Left ventricle myocardium inferior (tissue), 1 donor: ENCODE measurements at regions not wholly inside any gene's neighbourhood (a gene's known extent, or its start where the extent isn't known, plus 50 kb on each side); places are given as distances from the start of the nearest gene placed in this dataset.

Experiments used
- DNase-seq: peaks from one replicate; pipeline ENCODE4 v3.0.0-alpha.2; 2020
- H3K27ac ChIP-seq: fragments of 200-600 bp; replicated peaks from 2 replicates; pipeline ENCODE4 v1.8.0; 2021
- H3K27me3 ChIP-seq: fragments of 200-600 bp; 2 replicates; pipeline ENCODE4 v1.8.0; 2021; ENCODE audit warnings: low read depth
- H3K36me3 ChIP-seq: fragments of 200-600 bp; 2 replicates; pipeline ENCODE4 v1.8.0; 2021
- H3K4me1 ChIP-seq: fragments of 200-600 bp; 2 replicates; pipeline ENCODE4 v1.8.0; 2021
- H3K4me3 ChIP-seq: fragments of 200-600 bp; 2 replicates; pipeline ENCODE4 v1.8.0; 2021; ENCODE audit warnings: mild to moderate bottlenecking, moderate library complexity
- H3K9me3 ChIP-seq: fragments of 200-600 bp; replicated peaks from 2 replicates; pipeline ENCODE4 v1.8.0; 2021
- CTCF ChIP-seq: fragments of 200-600 bp; IDR thresholded peaks from 2 replicates; pipeline ENCODE4 v1.8.0; 2021; ENCODE audit warnings: antibody characterized with exemption, mild to moderate bottlenecking, borderline replicate concordance
- intact Hi-C: fragments of 100-400 bp; cut with micrococcal nuclease; formaldehyde crosslinking; loops from one replicate; pipeline ENCODE4 v1.11.0; 2022
- donor health status: DM: no; HTN: yes; CAD: no; lungs with severe emphysema.

GRCh38 chr14:75370416-75371205, 57.2 kb upstream of the JDP2 start:
- intact Hi-C loops = no loop called here
- Histone ChIP-seq H3K9me3 (no peaks in the 10 kb centered on the region), H3K27ac (no peak overlapping the region), H3K4me1 (peaks cover 16% of the 10 kb centered on the region), H3K27me3 (no peaks in the 10 kb centered on the region), H3K4me3 (no peak overlapping the region), H3K36me3 (no peaks in the 10 kb centered on the region)
- no peak for DNase-seq
- TF ChIP-seq CTCF = no peak

GRCh38 chr14:75371297-75371696, 56.5 kb upstream of the JDP2 start:
- intact Hi-C loops = no loop called here
- Histone ChIP-seq H3K27me3 (no peaks in the 10 kb centered on the region), H3K9me3 (no peaks in the 10 kb centered on the region), H3K4me1 (peaks cover 16% of the 10 kb centered on the region), H3K27ac (no peak overlapping the region), H3K36me3 (no peaks in the 10 kb centered on the region), H3K4me3 (no peak overlapping the region)
- TF ChIP-seq CTCF = no peak
- DNase-seq = no peak

GRCh38 chr14:75372260-75372659, 55.6 kb upstream of the JDP2 start:
- Histone ChIP-seq H3K27me3 (no peaks in the 10 kb centered on the region), H3K27ac (no peak overlapping the region), H3K9me3 (no peaks in the 10 kb centered on the region), H3K4me3 (no peak overlapping the region), H3K4me1 (peaks cover 16% of the 10 kb centered on the region), H3K36me3 (no peaks in the 10 kb centered on the region)
- TF ChIP-seq CTCF = no peak
- intact Hi-C loops = no loop called here
- no peak for DNase-seq

- Histone ChIP-seq H3K27me3 (no peaks in the 10 kb centered on the region), H3K36me3 (no peaks in the 10 kb centered on the region), H3K4me3 (no peak overlapping the region), H3K9me3 (no peaks in the 10 kb centered on the region), H3K4me1 (peaks cover 16% of the 10 kb centered on the region), H3K27ac (no peak overlapping the region)
- DNase-seq = no peak
- intact Hi-C loops = no loop called here
- no peak for TF ChIP-seq CTCF
Measured at GRCh38 chr14:75373133-75373532, 54.7 kb upstream of the JDP2 start.

- H3K27me3 ChIP-seq = no peaks in the 10 kb centered on the region
- no peak overlapping the region for H3K27ac ChIP-seq
- H3K4me3 ChIP-seq = no peak overlapping the region
- intact Hi-C loops = no loop called here
- no peak for TF ChIP-seq CTCF
- no peak for DNase-seq
- H3K4me1 ChIP-seq = peaks cover 16% of the 10 kb centered on the region
- no peaks in the 10 kb centered on the region for H3K9me3 ChIP-seq
- no peaks in the 10 kb centered on the region for H3K36me3 ChIP-seq
Measured at GRCh38 chr14:75373616-75374015, 54.2 kb upstream of the JDP2 start.
